ENCODE measurements at regions not wholly inside any gene's neighbourhood (a gene's known extent, or its start where the extent isn't known, plus 50 kb on each side); places are given as distances from the start of the nearest gene placed in this dataset.

DNA sequence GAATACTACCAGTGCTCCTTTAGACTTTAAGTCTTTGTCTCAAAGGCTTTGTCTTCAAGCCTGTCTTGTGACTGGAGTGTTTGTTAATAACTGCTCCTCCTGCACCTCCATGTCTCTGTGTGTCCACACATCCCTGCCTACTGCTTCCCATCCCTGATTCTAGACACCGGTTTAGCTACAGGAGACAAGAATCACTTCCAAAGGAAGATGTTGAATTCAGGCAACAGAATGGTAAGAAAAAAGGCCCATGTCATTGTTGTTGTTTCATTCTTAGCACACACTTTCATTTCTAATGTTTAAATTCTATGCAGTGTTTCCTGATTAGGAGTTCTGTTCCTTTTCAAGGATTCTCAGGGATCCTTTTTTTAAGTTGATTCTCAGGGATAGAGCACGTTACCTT is 293.6 kb upstream of the STXBP5 start:
- TF ChIP-seq ZZZ3 (IDR thresholded peaks at IDR 0.05; ENCODE audit: control insufficient read depth, insufficient read length, low read depth) = no peak
- no peak for TF ChIP-seq SRF (IDR thresholded peaks at IDR 0.05; ENCODE audit: low read depth in 2 of 2, low read length in 2 of 2)
- no peak for TF ChIP-seq CTCF (IDR thresholded peaks at IDR 0.05 in 2 of 3, conservative IDR thresholded peaks at IDR 0.05 in 1 of 3; ENCODE audit: control insufficient read depth in 2 of 3, extremely low read depth in 1 of 3, insufficient read depth in 1 of 3, low read depth in 3 of 3, low read length in 3 of 3)
- TF ChIP-seq EP300 (IDR thresholded peaks at IDR 0.05; ENCODE audit: borderline replicate concordance in 1 of 2, control insufficient read depth in 1 of 2, low read depth in 2 of 2, low read length in 2 of 2) = no peak
- TF ChIP-seq ZNF274 (IDR thresholded peaks at IDR 0.05; ENCODE audit: insufficient read depth, insufficient read length) = no peak
- TF ChIP-seq RAD21 (IDR thresholded peaks at IDR 0.05; ENCODE audit: insufficient read depth, low read depth, low read length) = no peak
- no peak for TF ChIP-seq ZBTB11 (CRISPR knock-in tag; IDR thresholded peaks at IDR 0.05)

All from GM12878 (cell line).